H1 (cell line): ENCODE measurements at regions not wholly inside any gene's neighbourhood (a gene's known extent, or its start where the extent isn't known, plus 50 kb on each side); places are given as distances from the start of the nearest gene placed in this dataset.
A peak's percentile ranks its signal among the peaks of the same experiment; 100 is the strongest.

Experiments
- CTCF ChIA-PET: fragments of 300-600 bp; sonication (Branson Sonifier 250); formaldehyde crosslinking; loops from one replicate; lab custom pipeline; 2021; ENCODE audit not compliant: partially characterized antibody; lab: Charles Lee
- POLR2A ChIA-PET: fragments of 300-600 bp; sonication (Branson Sonifier 250); formaldehyde crosslinking; loops from one replicate; lab custom pipeline; 2021; ENCODE audit warnings: inconsistent platforms; ENCODE audit not compliant: partially characterized antibody; lab: Charles Lee
- DNase-seq, 2 experiments: peaks; one replicate each; pipeline versions ENCODE4 v3.0.0 to v3.0.0-alpha.2; 2010 to 2022; ENCODE audit warnings: low spot score in 2 of 2, low read depth in 1 of 2, mixed read lengths in 1 of 2
- FAIRE-seq: peaks from 2 replicates; lab custom pipeline; 2011; peaks lifted over from hg19 to GRCh38; lab: Jason Lieb, UNC
- H2AFZ ChIP-seq: 2 replicates; pipeline ENCODE4 v1.8.1; 2012; ENCODE audit warnings: low read length, inconsistent platforms
- H2AK5ac ChIP-seq: 2 replicates; pipeline ENCODE4 v1.6.1; 2013; ENCODE audit warnings: low read depth, low read length
- H2BK120ac ChIP-seq: replicated peaks from 2 replicates; pipeline ENCODE3; 2013; ENCODE audit warnings: low read depth, low read length, inconsistent platforms
- H2BK12ac ChIP-seq: 2 replicates; pipeline ENCODE4 v1.6.1; 2013; ENCODE audit warnings: low read depth, low read length
- H2BK15ac ChIP-seq: 2 replicates; pipeline ENCODE4 v1.6.1; 2013; ENCODE audit warnings: low read length
- H2BK20ac ChIP-seq: 2 replicates; pipeline ENCODE4 v1.6.1; 2013; ENCODE audit warnings: low read length
- H2BK5ac ChIP-seq: 2 replicates; pipeline ENCODE4 v1.6.1; 2013; ENCODE audit warnings: low read depth, low read length
- H3K14ac ChIP-seq: 2 replicates; pipeline ENCODE4 v1.6.1; 2013; ENCODE audit warnings: inconsistent platforms; ENCODE audit not compliant: insufficient read length
- H3K18ac ChIP-seq: 2 replicates; pipeline ENCODE4 v1.6.1; 2013; ENCODE audit warnings: low read length; ENCODE audit errors: extremely low read depth
- H3K23ac ChIP-seq: 2 replicates; pipeline ENCODE4 v1.6.1; 2013; ENCODE audit warnings: inconsistent platforms; ENCODE audit not compliant: insufficient read length
- H3K23me2 ChIP-seq: 2 replicates; pipeline ENCODE4 v1.6.1; 2013; ENCODE audit warnings: low read depth, low read length
- H3K27ac ChIP-seq: 2 replicates; pipeline ENCODE4 v1.6.1; 2011; ENCODE audit warnings: low read depth, low read length, inconsistent platforms
- H3K27me3 ChIP-seq, 4 experiments: replicated peaks in 1 of 4; 1 replicate in 1 of 4; 2 replicates in 3 of 4; pipeline versions ENCODE4 v1.6.1 to v1.8.1; 2011 to 2013; ENCODE audit warnings: low read length in 3 of 4, mild to moderate bottlenecking in 3 of 4, inconsistent platforms in 2 of 4, mixed read lengths in 2 of 4, moderate library complexity in 1 of 4; ENCODE audit not compliant: control insufficient read depth in 3 of 4, insufficient read depth in 3 of 4; ENCODE audit errors: extremely low read depth in 1 of 4
- H3K36me3 ChIP-seq, 4 experiments: 2 replicates each; pipeline versions ENCODE4 v1.6.1 to v1.8.1; 2011 to 2013; ENCODE audit warnings: mild to moderate bottlenecking in 4 of 4, low read length in 3 of 4, moderate library complexity in 2 of 4, control low read depth in 1 of 4, inconsistent platforms in 1 of 4; ENCODE audit not compliant: insufficient read depth in 4 of 4, control insufficient read depth in 2 of 4
- H3K4ac ChIP-seq: replicated peaks from 2 replicates; pipeline ENCODE3; 2013; ENCODE audit warnings: low read length, low read depth, mixed read lengths, inconsistent platforms; ENCODE audit not compliant: insufficient read length
- H3K4me1 ChIP-seq, 4 experiments: replicated peaks in 1 of 4; 1 replicate in 1 of 4; 2 replicates in 3 of 4; pipeline versions ENCODE4 v1.6.1 to v1.8.1; 2011 to 2013; ENCODE audit warnings: low read length in 3 of 4, inconsistent platforms in 2 of 4, mixed read lengths in 1 of 4; ENCODE audit not compliant: insufficient read depth in 4 of 4, control insufficient read depth in 3 of 4
- H3K4me2 ChIP-seq, 2 experiments: 2 replicates each; pipeline versions ENCODE4 v1.6.1 to v1.8.1; 2011 to 2013; ENCODE audit warnings: low read depth in 2 of 2, low read length in 2 of 2, control low read depth in 1 of 2, inconsistent platforms in 1 of 2, mild to moderate bottlenecking in 1 of 2; ENCODE audit not compliant: insufficient read depth in 1 of 2
- H3K4me3 ChIP-seq, 4 experiments: fragments of 200-600, 300-600 bp in 1 of 4; sonication (generic), shearing (Covaris generic), sonication (Bioruptor Twin) in 1 of 4; 2 replicates each; pipeline versions ENCODE4 v1.5.1 to v1.8.1; 2011 to 2016; ENCODE audit warnings: low read length in 4 of 4, low read depth in 3 of 4, control low read depth in 2 of 4, inconsistent platforms in 2 of 4, mild to moderate bottlenecking in 2 of 4, mixed read lengths in 1 of 4, moderate library complexity in 1 of 4; ENCODE audit not compliant: insufficient read depth in 2 of 4; ENCODE audit errors: extremely low read depth in 1 of 4
- H3K56ac ChIP-seq: replicated peaks from 2 replicates; pipeline ENCODE3; 2013; ENCODE audit warnings: low read depth, mild to moderate bottlenecking, mixed read lengths, low read length, inconsistent platforms; ENCODE audit not compliant: insufficient read length
- H3K79me1 ChIP-seq: 2 replicates; pipeline ENCODE4 v1.6.1; 2013; ENCODE audit warnings: low read depth, low read length, control low read depth
- H3K79me2 ChIP-seq, 2 experiments: 2 replicates each; pipeline versions ENCODE4 v1.6.1 to v1.8.1; 2012 to 2013; ENCODE audit warnings: low read length in 2 of 2, mild to moderate bottlenecking in 2 of 2, inconsistent platforms in 1 of 2; ENCODE audit not compliant: insufficient read depth in 2 of 2, control insufficient read depth in 1 of 2
- H3K9ac ChIP-seq, 4 experiments: replicated peaks in 1 of 4; 1 replicate in 1 of 4; 2 replicates in 3 of 4; pipeline versions ENCODE4 v1.6.1 to v1.8.1; 2011 to 2013; ENCODE audit warnings: low read depth in 3 of 4, low read length in 3 of 4, control low read depth in 2 of 4, mild to moderate bottlenecking in 2 of 4, moderate library complexity in 2 of 4, inconsistent platforms in 1 of 4; ENCODE audit errors: extremely low read depth in 1 of 4
- H3K9me3 ChIP-seq, 2 experiments: 2 replicates each; pipeline versions ENCODE4 v1.6.1 to v1.8.1; 2012 to 2013; ENCODE audit warnings: mild to moderate bottlenecking in 2 of 2, moderate library complexity in 2 of 2, control low read depth in 1 of 2, inconsistent platforms in 1 of 2, low read depth in 1 of 2, low read length in 1 of 2, mixed read lengths in 1 of 2; ENCODE audit not compliant: insufficient read depth in 2 of 2
- H4K20me1 ChIP-seq, 2 experiments: replicated peaks in 1 of 2; 2 replicates each; pipeline versions ENCODE3 to v1.8.1; 2011 to 2013; ENCODE audit warnings: inconsistent platforms in 2 of 2, low read length in 2 of 2, mild to moderate bottlenecking in 1 of 2; ENCODE audit not compliant: insufficient read depth in 2 of 2, control insufficient read depth in 1 of 2
- H4K5ac ChIP-seq: 2 replicates; pipeline ENCODE4 v1.6.1; 2013; ENCODE audit warnings: low read length, low read depth, mixed read lengths, inconsistent platforms; ENCODE audit not compliant: insufficient read length
- H4K8ac ChIP-seq: 2 replicates; pipeline ENCODE4 v1.8.0; 2013; ENCODE audit warnings: mild to moderate bottlenecking, moderate library complexity, low read length, inconsistent platforms; ENCODE audit not compliant: insufficient read depth; ENCODE audit errors: extremely low read depth
- H4K91ac ChIP-seq: replicated peaks from 2 replicates; pipeline ENCODE3; 2013; ENCODE audit warnings: low read length, mixed read lengths, inconsistent platforms; ENCODE audit not compliant: insufficient read length
- BACH1 ChIP-seq: IDR thresholded peaks from 2 replicates; pipeline ENCODE4 v1.6.1; 2012; ENCODE audit warnings: low read length, improper control_type of control experiment
- HDAC2 ChIP-seq, 2 experiments: fragments of 300-600 bp in 1 of 2; sonication (generic) in 1 of 2; IDR thresholded peaks; 2 replicates each; pipeline ENCODE4 v1.6.1; 2011 to 2012; ENCODE audit warnings: low read depth in 2 of 2, low read length in 2 of 2, mild to moderate bottlenecking in 2 of 2, moderate library complexity in 2 of 2, borderline replicate concordance in 1 of 2, inconsistent platforms in 1 of 2
- TCF12 ChIP-seq: IDR thresholded peaks from 2 replicates; pipeline ENCODE4 v1.6.1; 2011; ENCODE audit warnings: low read depth, mild to moderate bottlenecking, low read length
- WGBS, 2 experiments: shearing (Covaris generic) in 1 of 2; methylation state at CpG; one replicate each; pipeline versions ENCODE4 v1.1.6 to v1.1.7; 2013 to 2015; ENCODE audit warnings: low lambda C conversion rate in 2 of 2, mixed read lengths in 2 of 2, inconsistent platforms in 1 of 2, low coverage in 1 of 2, missing lambda C conversion rate in 1 of 2; ENCODE audit not compliant: insufficient replicate concordance in 2 of 2, insufficient coverage in 1 of 2, insufficient read length in 1 of 2; ENCODE audit errors: extremely low coverage in 1 of 2, missing lambda C conversion rate in 1 of 2; 5-methylcytosine and 5-hydroxymethylcytosine counted together

- no peaks in the 10 kb centered on the region for H3K36me3 ChIP-seq
- H3K4me2 ChIP-seq = no peak overlapping the region
- FAIRE-seq (no peak), DNase-seq (no peak)
- H2BK15ac ChIP-seq = no peak overlapping the region
- H3K4ac ChIP-seq = no peak overlapping the region
- H3K79me1 ChIP-seq = no peaks in the 10 kb centered on the region
- H3K23me2 ChIP-seq = no peaks in the 10 kb centered on the region
- H3K23ac ChIP-seq = no peak overlapping the region
- H2AFZ ChIP-seq = peak overlapping the region; percentile 72; the same call in 1 of the 2 replicates
- H3K9me3 ChIP-seq = no peaks in the 10 kb centered on the region
- no peak overlapping the region for H2BK12ac ChIP-seq
- H3K9ac ChIP-seq = no peak overlapping the region
- no peak overlapping the region for H3K27ac ChIP-seq
- no peak overlapping the region for H4K8ac ChIP-seq
- no peak overlapping the region for H4K5ac ChIP-seq
- no peak overlapping the region for H3K4me3 ChIP-seq
- no peak overlapping the region for H4K91ac ChIP-seq
- H4K20me1 ChIP-seq = no peaks in the 10 kb centered on the region
- H3K56ac ChIP-seq = no peak overlapping the region
- no peak overlapping the region for H2BK5ac ChIP-seq
- no peaks in the 10 kb centered on the region for H3K27me3 ChIP-seq
- no peaks in the 10 kb centered on the region for H3K4me1 ChIP-seq
- no peak overlapping the region for H2BK120ac ChIP-seq
- CTCF ChIA-PET = interaction anchor here (1.1 kb wide), 1 partner anchor 274 kb away, joined by 4 read pairs; no protein-coding TSS in a partner anchor
- no peak overlapping the region for H3K14ac ChIP-seq
- H2AK5ac ChIP-seq = no peak overlapping the region
- WGBS, 2 experiments = 96% methylated on average over 7 of the region's 7 CpGs; no CpG with 5 or more reads in 1 of the 2 experiments
- H3K18ac ChIP-seq = no peak overlapping the region
- no peaks in the 10 kb centered on the region for H3K79me2 ChIP-seq
- no peak overlapping the region for H2BK20ac ChIP-seq
- POLR2A ChIA-PET = no interaction called here
- no peak for TF ChIP-seq HDAC2 (IDR thresholded peaks at IDR 0.05; ENCODE audit: borderline replicate concordance in 1 of 2, low read depth in 2 of 2, low read length in 2 of 2)
- TF ChIP-seq TCF12 = no peak
- TF ChIP-seq BACH1 = no peak
These were observed 565.4 kb downstream of the NXPH1 start for GRCh38 chr7:8998762-8999161.
